Endothelial cell of umbilical vein (primary cell): ENCODE measurements at regions not wholly inside any gene's neighbourhood (a gene's known extent, or its start where the extent isn't known, plus 50 kb on each side); places are given as distances from the start of the nearest gene placed in this dataset.

Experiments used
- BruUV-seq: library from RNA; stranded (reverse); fragments of 400-500 nt; replicated peaks from 2 replicates; lab custom pipeline; 2021; lab: Mats Ljungman, UMichigan
- CTCF ChIA-PET: fragments of 300-600, 350-600 bp; sonication (Branson Sonifier 250); formaldehyde crosslinking; loops from one replicate; lab custom pipeline; 2021; ENCODE audit warnings: antibody characterized with exemption, inconsistent platforms; lab: Charles Lee
- POLR2A ChIA-PET: fragments of 300-600, 350-600 bp; sonication (Branson Sonifier 250); formaldehyde crosslinking; loops from one replicate; lab custom pipeline; 2021; ENCODE audit warnings: antibody characterized with exemption, inconsistent platforms; lab: Charles Lee
- DNase-seq: peaks from one replicate; pipeline ENCODE4 v3.0.0-alpha.2; 2011; ENCODE audit warnings: low read depth, low spot score
- FAIRE-seq: peaks from 2 replicates; lab custom pipeline; 2011; peaks lifted over from hg19 to GRCh38; lab: Jason Lieb, UNC
- H2AFZ ChIP-seq: 2 replicates; pipeline ENCODE4 v1.6.0; 2012; ENCODE audit warnings: low read depth, low read length, control low read depth, inconsistent platforms
- H3K27ac ChIP-seq: 2 replicates; pipeline ENCODE4 v1.5.1; 2011; ENCODE audit warnings: low read depth, mild to moderate bottlenecking, control low read depth, low read length, moderate library complexity; ENCODE audit not compliant: insufficient read depth
- H3K27me3 ChIP-seq, 2 experiments: 2 replicates each; pipeline versions ENCODE4 v1.6.0 to v1.6.1; 2011; ENCODE audit warnings: low read length in 2 of 2, mixed read lengths in 1 of 2; ENCODE audit not compliant: control insufficient read depth in 2 of 2, insufficient read depth in 2 of 2
- H3K36me3 ChIP-seq, 2 experiments: 2 replicates in 1 of 2; 3 replicates in 1 of 2; pipeline ENCODE4 v1.5.1; 2011; ENCODE audit warnings: low read length in 2 of 2, mild to moderate bottlenecking in 1 of 2, moderate library complexity in 1 of 2; ENCODE audit not compliant: control insufficient read depth in 2 of 2, insufficient read depth in 2 of 2; ENCODE audit errors: extremely low read depth in 1 of 2
- H3K4me1 ChIP-seq: 3 replicates; pipeline ENCODE4 v1.5.1; 2011; ENCODE audit warnings: mild to moderate bottlenecking, low read length; ENCODE audit not compliant: control insufficient read depth, insufficient read depth; ENCODE audit errors: extremely low read depth
- H3K4me2 ChIP-seq: 2 replicates; pipeline ENCODE4 v1.6.1; 2011; ENCODE audit warnings: low read length, control low read depth, mixed read lengths; ENCODE audit not compliant: insufficient read depth
- H3K4me3 ChIP-seq, 3 experiments: fragments of 200-600 bp in 1 of 3; sonication (generic), shearing (Covaris generic) in 1 of 3; replicated peaks in 1 of 3; 2 replicates each; pipeline ENCODE4 v1.5.1; 2011 to 2016; ENCODE audit warnings: control low read depth in 3 of 3, low read length in 3 of 3, mild to moderate bottlenecking in 2 of 3, inconsistent platforms in 1 of 3, low read depth in 1 of 3, moderate library complexity in 1 of 3; ENCODE audit not compliant: insufficient read depth in 1 of 3
- H3K79me2 ChIP-seq: 2 replicates; pipeline ENCODE4 v1.6.0; 2012; ENCODE audit warnings: low read length, inconsistent platforms; ENCODE audit not compliant: control insufficient read depth, insufficient read depth
- H3K9ac ChIP-seq: replicated peaks from 2 replicates; pipeline ENCODE3; 2011; ENCODE audit warnings: low read length, control low read depth; ENCODE audit not compliant: insufficient read depth; ENCODE audit errors: extremely low read depth
- H3K9me1 ChIP-seq: replicated peaks from 3 replicates; pipeline ENCODE4 v1.6.0; 2011; ENCODE audit warnings: mild to moderate bottlenecking, low read length; ENCODE audit not compliant: control insufficient read depth, insufficient read depth; ENCODE audit errors: extremely low read depth
- H3K9me3 ChIP-seq: replicated peaks from 2 replicates; pipeline ENCODE4 v1.5.1; 2012; ENCODE audit warnings: low read length, inconsistent platforms; ENCODE audit not compliant: control insufficient read depth, insufficient read depth
- H4K20me1 ChIP-seq: replicated peaks from 2 replicates; pipeline ENCODE3; 2011; ENCODE audit warnings: mild to moderate bottlenecking, low read length; ENCODE audit not compliant: control insufficient read depth, insufficient read depth; ENCODE audit errors: extremely low read depth
- EZH2 ChIP-seq: IDR thresholded peaks from 2 replicates; pipeline ENCODE4 v1.6.1; 2012; ENCODE audit warnings: borderline replicate concordance, low read depth, mild to moderate bottlenecking, moderate library complexity, low read length, inconsistent platforms; ENCODE audit not compliant: severe bottlenecking
- FOS ChIP-seq: IDR thresholded peaks from 2 replicates; pipeline ENCODE4 v1.6.1; 2011; ENCODE audit warnings: mild to moderate bottlenecking, low read length, moderate library complexity, borderline replicate concordance; ENCODE audit not compliant: insufficient read depth
- GATA2 ChIP-seq: IDR thresholded peaks from 2 replicates; pipeline ENCODE4 v1.7.0; 2011; ENCODE audit warnings: low read depth, mild to moderate bottlenecking, moderate library complexity, mixed read lengths, low read length; ENCODE audit not compliant: insufficient read length, insufficient read depth
- JUN ChIP-seq: IDR thresholded peaks from 2 replicates; pipeline ENCODE4 v1.6.1; 2011; ENCODE audit warnings: borderline replicate concordance, low read depth; ENCODE audit not compliant: insufficient read length, insufficient read depth
- MYC ChIP-seq: IDR thresholded peaks from one replicate; pipeline ENCODE4 v1.6.1; 2011; ENCODE audit warnings: mild to moderate bottlenecking, low read depth, low read length
- dilution Hi-C: fragments of 300-500 bp; cut with MboI; formaldehyde crosslinking; loops from one replicate; pipeline ENCODE4 v1.15.0; 2019; ENCODE audit warnings: low sequenced_read_pairs; ENCODE audit not compliant: extremely low pct_ligation_motif_present
- intact Hi-C: fragments of 100-400 bp; cut with micrococcal nuclease; formaldehyde crosslinking; loops from one replicate; pipeline ENCODE4 v1.10.0; 2022
- TF ChIP-seq, protein P1 (sequence below): IDR thresholded peaks from 2 replicates; pipeline ENCODE4 v1.6.1; 2011; ENCODE audit not compliant: insufficient read depth, insufficient read length
- TF ChIP-seq, protein P2 (sequence below), 2 donors: IDR thresholded peaks; 1 replicate in 1 of 2; 2 replicates in 1 of 2; pipeline ENCODE4 v1.5.1; 2011; ENCODE audit warnings: low read length in 2 of 2, mild to moderate bottlenecking in 2 of 2, moderate library complexity in 2 of 2, control low read depth in 1 of 2, inconsistent platforms in 1 of 2, low read depth in 1 of 2; ENCODE audit not compliant: insufficient read depth in 1 of 2; ENCODE audit errors: extremely low read depth in 1 of 2

DNA sequence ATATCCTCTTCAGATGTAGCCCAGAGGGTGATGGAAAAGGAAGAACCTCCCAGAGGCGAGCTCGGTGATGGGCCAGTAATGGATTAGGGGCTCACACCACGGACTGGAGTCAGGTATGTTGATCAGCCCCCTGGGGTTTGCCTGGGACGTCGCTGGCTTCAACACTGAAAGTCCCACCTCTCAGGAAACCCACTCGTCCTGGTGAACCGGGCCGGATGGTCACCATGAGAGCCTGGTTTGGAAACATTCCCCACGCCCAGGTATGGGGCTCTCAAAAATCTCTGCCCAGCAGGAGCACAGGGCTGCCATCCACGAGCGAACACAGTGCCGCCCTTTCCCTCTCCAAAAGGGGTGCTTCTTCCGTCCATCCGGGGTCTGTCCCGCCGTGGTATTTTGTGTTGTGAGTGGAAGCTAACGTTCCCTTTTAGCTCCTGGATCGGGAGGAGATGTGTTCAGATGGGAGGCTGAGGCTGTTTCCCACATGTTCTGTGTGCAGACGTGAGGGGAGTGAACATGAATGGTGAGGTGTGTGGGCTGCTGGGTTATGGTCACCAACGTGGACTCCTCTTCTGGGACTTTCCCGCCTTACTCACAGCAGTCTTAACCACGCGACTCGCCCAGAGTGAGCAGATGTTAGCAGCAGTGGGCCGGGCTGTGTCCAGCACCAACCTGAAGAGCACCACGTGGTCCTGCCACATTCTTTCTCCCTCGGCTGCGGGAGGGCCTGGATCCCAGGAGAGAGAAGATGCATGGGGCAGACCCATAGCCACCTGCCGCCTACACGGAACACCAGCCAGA, 139.2 kb downstream of the KIF26A start:
- POLR2A ChIA-PET = no interaction called here
- TF ChIP-seq, protein P1, sequence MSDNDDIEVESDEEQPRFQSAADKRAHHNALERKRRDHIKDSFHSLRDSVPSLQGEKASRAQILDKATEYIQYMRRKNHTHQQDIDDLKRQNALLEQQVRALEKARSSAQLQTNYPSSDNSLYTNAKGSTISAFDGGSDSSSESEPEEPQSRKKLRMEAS = no peak
- TF ChIP-seq EZH2 = no peak
- no peak for TF ChIP-seq FOS
- no peak for TF ChIP-seq GATA2
- TF ChIP-seq, protein P2, sequence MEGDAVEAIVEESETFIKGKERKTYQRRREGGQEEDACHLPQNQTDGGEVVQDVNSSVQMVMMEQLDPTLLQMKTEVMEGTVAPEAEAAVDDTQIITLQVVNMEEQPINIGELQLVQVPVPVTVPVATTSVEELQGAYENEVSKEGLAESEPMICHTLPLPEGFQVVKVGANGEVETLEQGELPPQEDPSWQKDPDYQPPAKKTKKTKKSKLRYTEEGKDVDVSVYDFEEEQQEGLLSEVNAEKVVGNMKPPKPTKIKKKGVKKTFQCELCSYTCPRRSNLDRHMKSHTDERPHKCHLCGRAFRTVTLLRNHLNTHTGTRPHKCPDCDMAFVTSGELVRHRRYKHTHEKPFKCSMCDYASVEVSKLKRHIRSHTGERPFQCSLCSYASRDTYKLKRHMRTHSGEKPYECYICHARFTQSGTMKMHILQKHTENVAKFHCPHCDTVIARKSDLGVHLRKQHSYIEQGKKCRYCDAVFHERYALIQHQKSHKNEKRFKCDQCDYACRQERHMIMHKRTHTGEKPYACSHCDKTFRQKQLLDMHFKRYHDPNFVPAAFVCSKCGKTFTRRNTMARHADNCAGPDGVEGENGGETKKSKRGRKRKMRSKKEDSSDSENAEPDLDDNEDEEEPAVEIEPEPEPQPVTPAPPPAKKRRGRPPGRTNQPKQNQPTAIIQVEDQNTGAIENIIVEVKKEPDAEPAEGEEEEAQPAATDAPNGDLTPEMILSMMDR (IDR thresholded peaks at IDR 0.05; ENCODE audit: extremely low read depth in 1 of 2, insufficient read depth in 1 of 2, low read depth in 1 of 2, low read length in 2 of 2) = no peak
- no peak for TF ChIP-seq MYC
- TF ChIP-seq JUN = no peak
- DNase-seq = no peak
- no peak overlapping the region for H2AFZ ChIP-seq
- H3K9me1 ChIP-seq = no peaks in the 10 kb centered on the region
- H3K4me3 ChIP-seq = no peak overlapping the region
- H3K27ac ChIP-seq = no peak overlapping the region
- H3K4me2 ChIP-seq = no peak overlapping the region
- intact Hi-C loops = no loop called here
- no TSS peak for BruUV-seq
- CTCF ChIA-PET = no interaction called here
- H3K79me2 ChIP-seq = no peaks in the 10 kb centered on the region
- no peaks in the 10 kb centered on the region for H3K36me3 ChIP-seq
- H3K9ac ChIP-seq = no peak overlapping the region
- H4K20me1 ChIP-seq = no peaks in the 10 kb centered on the region
- H3K9me3 ChIP-seq = no peaks in the 10 kb centered on the region
- no peaks in the 10 kb centered on the region for H3K27me3 ChIP-seq
- FAIRE-seq = no peak
- H3K4me1 ChIP-seq = no peaks in the 10 kb centered on the region
- dilution Hi-C loops = no loop called here
